WTC11 (cell line): ENCODE measurements at regions not wholly inside any gene's neighbourhood (a gene's known extent, or its start where the extent isn't known, plus 50 kb on each side); places are given as distances from the start of the nearest gene placed in this dataset.

Source experiments
- ATAC-seq: fragments of 200-7000 bp; cut with Tn5 transposase; 2 replicates; pipeline ENCODE4 v1.10.0; 2021; ENCODE audit warnings: mild to moderate bottlenecking, moderate library complexity
- CTCF ChIA-PET: fragments of 300-600 bp; sonication (Branson Sonifier 250); formaldehyde crosslinking; loops from one replicate; lab custom pipeline; 2021; ENCODE audit warnings: antibody characterized with exemption; lab: Charles Lee
- POLR2A ChIA-PET: fragments of 350-600 bp; sonication (Branson Sonifier 250); formaldehyde crosslinking; loops from one replicate; lab custom pipeline; 2021; ENCODE audit warnings: antibody characterized with exemption; lab: Charles Lee
- DNase-seq: peaks from one replicate; pipeline ENCODE4 v3.0.0; 2021; ENCODE audit warnings: low spot score
- H3K27ac Mint-ChIP-seq: 2 replicates; pipeline ENCODE4 v1.8.0; 2021; ENCODE audit warnings: mixed read lengths
- H3K27me3 Mint-ChIP-seq: 2 replicates; pipeline ENCODE4 v1.8.0; 2021; ENCODE audit warnings: low read depth, mild to moderate bottlenecking, moderate library complexity, mixed read lengths
- H3K36me3 Mint-ChIP-seq: 2 replicates; pipeline ENCODE4 v1.8.0; 2021; ENCODE audit warnings: mixed read lengths
- H3K4me1 Mint-ChIP-seq: 2 replicates; pipeline ENCODE4 v1.8.0; 2022; ENCODE audit warnings: mixed read lengths
- H3K4me3 Mint-ChIP-seq: 2 replicates; pipeline ENCODE4 v1.8.0; 2021; ENCODE audit warnings: mild to moderate bottlenecking, moderate library complexity, mixed read lengths
- H3K9me3 Mint-ChIP-seq: 2 replicates; pipeline ENCODE4 v1.8.0; 2021; ENCODE audit warnings: mixed read lengths
- ETV6 ChIP-seq: sonication (generic); formaldehyde crosslinking; IDR thresholded peaks from 2 replicates; pipeline ENCODE4 v1.8.1; 2022; ENCODE audit warnings: mild to moderate bottlenecking, missing genetic modification reagents
- FOXJ3 ChIP-seq: sonication (generic); formaldehyde crosslinking; IDR thresholded peaks from 2 replicates; pipeline ENCODE4 v1.9.0; 2021; ENCODE audit warnings: missing genetic modification reagents, mild to moderate bottlenecking, borderline replicate concordance
- FOXP1 ChIP-seq: sonication (generic); formaldehyde crosslinking; IDR thresholded peaks from 2 replicates; pipeline ENCODE4 v1.8.0; 2022; ENCODE audit warnings: missing genetic modification reagents, mild to moderate bottlenecking, moderate library complexity, borderline replicate concordance
- IRF2 ChIP-seq: sonication (generic); formaldehyde crosslinking; IDR thresholded peaks from 2 replicates; pipeline ENCODE4 v1.8.0; 2022; ENCODE audit warnings: low read depth, missing genetic modification reagents, borderline replicate concordance
- JUN ChIP-seq: sonication (generic); formaldehyde crosslinking; IDR thresholded peaks from 2 replicates; pipeline ENCODE4 v1.8.0; 2023; ENCODE audit warnings: mild to moderate bottlenecking, missing genetic modification reagents
- KAT7 ChIP-seq: sonication (generic); formaldehyde crosslinking; IDR thresholded peaks from 2 replicates; pipeline ENCODE4 v1.8.1; 2023; ENCODE audit warnings: missing genetic modification reagents, mild to moderate bottlenecking, borderline replicate concordance
- MXD4 ChIP-seq: fragments of 250-450 bp; sonication (Bioruptor Pico); IDR thresholded peaks from 2 replicates; pipeline ENCODE4 v1.8.0; 2021; ENCODE audit warnings: mild to moderate bottlenecking, moderate library complexity, borderline replicate concordance
- RELA ChIP-seq: sonication (generic); formaldehyde crosslinking; IDR thresholded peaks from 2 replicates; pipeline ENCODE4 v1.8.1; 2022; ENCODE audit warnings: missing genetic modification reagents, mild to moderate bottlenecking, borderline replicate concordance
- SMAD4 ChIP-seq: sonication (generic); formaldehyde crosslinking; IDR thresholded peaks from 2 replicates; pipeline ENCODE4 v1.8.0; 2022; ENCODE audit warnings: mild to moderate bottlenecking, missing genetic modification reagents
- TEAD1 ChIP-seq: sonication (generic); formaldehyde crosslinking; IDR thresholded peaks from 2 replicates; pipeline ENCODE4 v1.8.0; 2022; ENCODE audit warnings: mild to moderate bottlenecking, missing genetic modification reagents
- TEAD4 ChIP-seq: sonication (generic); formaldehyde crosslinking; IDR thresholded peaks from 2 replicates; pipeline ENCODE4 v1.8.0; 2022; ENCODE audit warnings: mild to moderate bottlenecking, missing genetic modification reagents
- ZBTB21 ChIP-seq: sonication (generic); formaldehyde crosslinking; IDR thresholded peaks from 2 replicates; pipeline ENCODE4 v1.8.1; 2023; ENCODE audit warnings: mild to moderate bottlenecking, missing genetic modification reagents, borderline replicate concordance
- ZNF219 ChIP-seq: sonication (generic); formaldehyde crosslinking; IDR thresholded peaks from 2 replicates; pipeline ENCODE4 v1.8.0; 2023; ENCODE audit warnings: missing genetic modification reagents, mild to moderate bottlenecking, borderline replicate concordance
- ZNF416 ChIP-seq: fragments of 250-450 bp; sonication (Bioruptor Pico); IDR thresholded peaks from 2 replicates; pipeline ENCODE4 v1.9.0; 2021; ENCODE audit warnings: mild to moderate bottlenecking, inconsistent platforms
- ZNF671 ChIP-seq: fragments of 250-450 bp; sonication (Bioruptor Pico); IDR thresholded peaks from 2 replicates; pipeline ENCODE4 v1.8.0; 2021; ENCODE audit warnings: mild to moderate bottlenecking
- TF ChIP-seq, protein P1 (sequence below): sonication (generic); formaldehyde crosslinking; conservative IDR thresholded peaks from 2 replicates; pipeline ENCODE4 v1.8.1; 2022; ENCODE audit warnings: mild to moderate bottlenecking, missing genetic modification reagents
- TF ChIP-seq, protein P2 (sequence below): sonication (generic); formaldehyde crosslinking; IDR thresholded peaks from 2 replicates; pipeline ENCODE4 v1.8.1; 2022; ENCODE audit warnings: low read depth, mild to moderate bottlenecking, moderate library complexity, missing genetic modification reagents, borderline replicate concordance
- TF ChIP-seq, protein P3 (sequence below): fragments of 250-450 bp; sonication (Bioruptor Pico); IDR thresholded peaks from 2 replicates; pipeline ENCODE4 v2.1.2; 2022; ENCODE audit warnings: mild to moderate bottlenecking, moderate library complexity
- TF ChIP-seq, protein P4 (sequence below): sonication (generic); formaldehyde crosslinking; IDR thresholded peaks from 2 replicates; pipeline ENCODE4 v1.8.1; 2023; ENCODE audit warnings: mild to moderate bottlenecking, missing genetic modification reagents, borderline replicate concordance
- TF ChIP-seq, protein P5 (sequence below): fragments of 200-600 bp; IDR thresholded peaks from 2 replicates; pipeline ENCODE4 v1.8.0; 2022; ENCODE audit warnings: antibody characterized with exemption
- TF ChIP-seq, protein P6 (sequence below): fragments of 250-450 bp; sonication (Bioruptor Pico); IDR thresholded peaks from 2 replicates; pipeline ENCODE4 v1.8.0; 2021; ENCODE audit warnings: mild to moderate bottlenecking
- TF ChIP-seq, protein P7 (sequence below): sonication (generic); formaldehyde crosslinking; IDR thresholded peaks from 2 replicates; pipeline ENCODE4 v1.8.1; 2023; ENCODE audit warnings: mild to moderate bottlenecking, missing genetic modification reagents
- TF ChIP-seq, protein P8 (sequence below): sonication (generic); formaldehyde crosslinking; IDR thresholded peaks from 2 replicates; pipeline ENCODE4 v1.8.1; 2023; ENCODE audit warnings: mild to moderate bottlenecking, missing genetic modification reagents, moderate library complexity
- TF ChIP-seq, protein P9 (sequence below): sonication (generic); formaldehyde crosslinking; IDR thresholded peaks from 2 replicates; pipeline ENCODE4 v1.8.0; 2022; ENCODE audit warnings: mild to moderate bottlenecking, missing genetic modification reagents

DNA sequence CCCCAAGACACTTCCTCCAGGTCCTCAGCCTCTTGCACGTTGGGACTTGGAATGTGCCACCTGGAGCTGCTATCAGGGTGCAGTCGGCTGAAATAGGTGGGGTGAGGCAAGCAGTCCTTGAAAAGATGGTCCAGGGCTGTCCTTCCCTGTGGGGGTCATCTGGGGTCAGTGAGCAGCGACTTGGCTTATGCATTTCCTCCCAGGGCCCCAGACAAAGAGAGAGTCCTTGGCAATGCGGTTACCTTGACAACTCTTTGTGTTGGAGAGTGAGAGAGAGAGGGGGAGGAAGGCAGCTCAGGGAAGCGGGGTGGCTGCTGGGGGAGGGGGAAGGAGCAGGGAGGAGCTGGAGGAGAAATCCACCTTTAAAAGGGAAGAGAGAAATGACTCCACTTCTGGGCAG is 93.8 kb downstream of the MIAT start:
- DNase-seq (peak; percentile 79), ATAC-seq (peak; percentile 93)
- Mint-ChIP-seq H3K4me1 (peaks cover 59% of the 10 kb centered on the region), H3K27me3 (no peaks in the 10 kb centered on the region), H3K9me3 (no peaks in the 10 kb centered on the region), H3K36me3 (no peaks in the 10 kb centered on the region), H3K27ac (peak overlapping the region; percentile 69; the same call in 1 of the 2 replicates), H3K4me3 (peak overlapping the region; percentile 42)
- POLR2A ChIA-PET: interaction anchor here (0.6 to 1.2 kb wide), 4 partner anchors 18 to 72 kb away, joined by 3 to 4 read pairs (median 4); no protein-coding TSS in a partner anchor
- CTCF ChIA-PET: interaction anchor here (0.6 to 3.0 kb wide), 6 partner anchors 14 to 400 kb away, joined by 3 to 19 read pairs (median 4); no protein-coding TSS in a partner anchor
- TF ChIP-seq FOXP1: no peak
- TF ChIP-seq RELA: no peak
- no peak for TF ChIP-seq ZNF219
- 0 out of 2 replicates have a peak, but pooled peaks have one; percentile 46 for TF ChIP-seq ETV6 (CRISPR knock-in tag)
- TF ChIP-seq, protein P1, sequence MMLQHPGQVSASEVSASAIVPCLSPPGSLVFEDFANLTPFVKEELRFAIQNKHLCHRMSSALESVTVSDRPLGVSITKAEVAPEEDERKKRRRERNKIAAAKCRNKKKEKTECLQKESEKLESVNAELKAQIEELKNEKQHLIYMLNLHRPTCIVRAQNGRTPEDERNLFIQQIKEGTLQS (CRISPR knock-in tag): no peak
- TF ChIP-seq, protein P2, sequence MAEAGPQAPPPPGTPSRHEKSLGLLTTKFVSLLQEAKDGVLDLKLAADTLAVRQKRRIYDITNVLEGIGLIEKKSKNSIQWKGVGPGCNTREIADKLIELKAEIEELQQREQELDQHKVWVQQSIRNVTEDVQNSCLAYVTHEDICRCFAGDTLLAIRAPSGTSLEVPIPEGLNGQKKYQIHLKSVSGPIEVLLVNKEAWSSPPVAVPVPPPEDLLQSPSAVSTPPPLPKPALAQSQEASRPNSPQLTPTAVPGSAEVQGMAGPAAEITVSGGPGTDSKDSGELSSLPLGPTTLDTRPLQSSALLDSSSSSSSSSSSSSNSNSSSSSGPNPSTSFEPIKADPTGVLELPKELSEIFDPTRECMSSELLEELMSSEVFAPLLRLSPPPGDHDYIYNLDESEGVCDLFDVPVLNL (CRISPR knock-in tag): no peak
- TF ChIP-seq KAT7 (CRISPR knock-in tag): no peak
- TF ChIP-seq JUN: no peak
- TF ChIP-seq SMAD4 (CRISPR knock-in tag): no peak
- peak; percentile 60; the same call in 1 of the 2 replicates for TF ChIP-seq TEAD1 (CRISPR knock-in tag)
- no peak for TF ChIP-seq FOXJ3 (CRISPR knock-in tag)
- TF ChIP-seq ZNF671 (CRISPR knock-in tag): no peak
- TF ChIP-seq, protein P3, sequence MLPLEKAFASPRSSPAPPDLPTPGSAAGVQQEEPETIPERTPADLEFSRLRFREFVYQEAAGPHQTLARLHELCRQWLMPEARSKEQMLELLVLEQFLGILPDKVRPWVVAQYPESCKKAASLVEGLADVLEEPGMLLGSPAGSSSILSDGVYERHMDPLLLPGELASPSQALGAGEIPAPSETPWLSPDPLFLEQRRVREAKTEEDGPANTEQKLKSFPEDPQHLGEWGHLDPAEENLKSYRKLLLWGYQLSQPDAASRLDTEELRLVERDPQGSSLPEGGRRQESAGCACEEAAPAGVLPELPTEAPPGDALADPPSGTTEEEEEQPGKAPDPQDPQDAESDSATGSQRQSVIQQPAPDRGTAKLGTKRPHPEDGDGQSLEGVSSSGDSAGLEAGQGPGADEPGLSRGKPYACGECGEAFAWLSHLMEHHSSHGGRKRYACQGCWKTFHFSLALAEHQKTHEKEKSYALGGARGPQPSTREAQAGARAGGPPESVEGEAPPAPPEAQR: no peak
- TF ChIP-seq, protein P4, sequence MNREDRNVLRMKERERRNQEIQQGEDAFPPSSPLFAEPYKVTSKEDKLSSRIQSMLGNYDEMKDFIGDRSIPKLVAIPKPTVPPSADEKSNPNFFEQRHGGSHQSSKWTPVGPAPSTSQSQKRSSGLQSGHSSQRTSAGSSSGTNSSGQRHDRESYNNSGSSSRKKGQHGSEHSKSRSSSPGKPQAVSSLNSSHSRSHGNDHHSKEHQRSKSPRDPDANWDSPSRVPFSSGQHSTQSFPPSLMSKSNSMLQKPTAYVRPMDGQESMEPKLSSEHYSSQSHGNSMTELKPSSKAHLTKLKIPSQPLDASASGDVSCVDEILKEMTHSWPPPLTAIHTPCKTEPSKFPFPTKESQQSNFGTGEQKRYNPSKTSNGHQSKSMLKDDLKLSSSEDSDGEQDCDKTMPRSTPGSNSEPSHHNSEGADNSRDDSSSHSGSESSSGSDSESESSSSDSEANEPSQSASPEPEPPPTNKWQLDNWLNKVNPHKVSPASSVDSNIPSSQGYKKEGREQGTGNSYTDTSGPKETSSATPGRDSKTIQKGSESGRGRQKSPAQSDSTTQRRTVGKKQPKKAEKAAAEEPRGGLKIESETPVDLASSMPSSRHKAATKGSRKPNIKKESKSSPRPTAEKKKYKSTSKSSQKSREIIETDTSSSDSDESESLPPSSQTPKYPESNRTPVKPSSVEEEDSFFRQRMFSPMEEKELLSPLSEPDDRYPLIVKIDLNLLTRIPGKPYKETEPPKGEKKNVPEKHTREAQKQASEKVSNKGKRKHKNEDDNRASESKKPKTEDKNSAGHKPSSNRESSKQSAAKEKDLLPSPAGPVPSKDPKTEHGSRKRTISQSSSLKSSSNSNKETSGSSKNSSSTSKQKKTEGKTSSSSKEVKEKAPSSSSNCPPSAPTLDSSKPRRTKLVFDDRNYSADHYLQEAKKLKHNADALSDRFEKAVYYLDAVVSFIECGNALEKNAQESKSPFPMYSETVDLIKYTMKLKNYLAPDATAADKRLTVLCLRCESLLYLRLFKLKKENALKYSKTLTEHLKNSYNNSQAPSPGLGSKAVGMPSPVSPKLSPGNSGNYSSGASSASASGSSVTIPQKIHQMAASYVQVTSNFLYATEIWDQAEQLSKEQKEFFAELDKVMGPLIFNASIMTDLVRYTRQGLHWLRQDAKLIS (CRISPR knock-in tag): no peak
- TF ChIP-seq, protein P5, sequence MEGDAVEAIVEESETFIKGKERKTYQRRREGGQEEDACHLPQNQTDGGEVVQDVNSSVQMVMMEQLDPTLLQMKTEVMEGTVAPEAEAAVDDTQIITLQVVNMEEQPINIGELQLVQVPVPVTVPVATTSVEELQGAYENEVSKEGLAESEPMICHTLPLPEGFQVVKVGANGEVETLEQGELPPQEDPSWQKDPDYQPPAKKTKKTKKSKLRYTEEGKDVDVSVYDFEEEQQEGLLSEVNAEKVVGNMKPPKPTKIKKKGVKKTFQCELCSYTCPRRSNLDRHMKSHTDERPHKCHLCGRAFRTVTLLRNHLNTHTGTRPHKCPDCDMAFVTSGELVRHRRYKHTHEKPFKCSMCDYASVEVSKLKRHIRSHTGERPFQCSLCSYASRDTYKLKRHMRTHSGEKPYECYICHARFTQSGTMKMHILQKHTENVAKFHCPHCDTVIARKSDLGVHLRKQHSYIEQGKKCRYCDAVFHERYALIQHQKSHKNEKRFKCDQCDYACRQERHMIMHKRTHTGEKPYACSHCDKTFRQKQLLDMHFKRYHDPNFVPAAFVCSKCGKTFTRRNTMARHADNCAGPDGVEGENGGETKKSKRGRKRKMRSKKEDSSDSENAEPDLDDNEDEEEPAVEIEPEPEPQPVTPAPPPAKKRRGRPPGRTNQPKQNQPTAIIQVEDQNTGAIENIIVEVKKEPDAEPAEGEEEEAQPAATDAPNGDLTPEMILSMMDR: no peak
- no peak for TF ChIP-seq IRF2 (CRISPR knock-in tag)
- TF ChIP-seq, protein P6, sequence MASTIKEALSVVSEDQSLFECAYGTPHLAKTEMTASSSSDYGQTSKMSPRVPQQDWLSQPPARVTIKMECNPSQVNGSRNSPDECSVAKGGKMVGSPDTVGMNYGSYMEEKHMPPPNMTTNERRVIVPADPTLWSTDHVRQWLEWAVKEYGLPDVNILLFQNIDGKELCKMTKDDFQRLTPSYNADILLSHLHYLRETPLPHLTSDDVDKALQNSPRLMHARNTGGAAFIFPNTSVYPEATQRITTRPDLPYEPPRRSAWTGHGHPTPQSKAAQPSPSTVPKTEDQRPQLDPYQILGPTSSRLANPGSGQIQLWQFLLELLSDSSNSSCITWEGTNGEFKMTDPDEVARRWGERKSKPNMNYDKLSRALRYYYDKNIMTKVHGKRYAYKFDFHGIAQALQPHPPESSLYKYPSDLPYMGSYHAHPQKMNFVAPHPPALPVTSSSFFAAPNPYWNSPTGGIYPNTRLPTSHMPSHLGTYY (CRISPR knock-in tag): no peak
- no peak for TF ChIP-seq ZBTB21 (CRISPR knock-in tag)
- no peak for TF ChIP-seq TEAD4 (CRISPR knock-in tag)
- TF ChIP-seq, protein P7, sequence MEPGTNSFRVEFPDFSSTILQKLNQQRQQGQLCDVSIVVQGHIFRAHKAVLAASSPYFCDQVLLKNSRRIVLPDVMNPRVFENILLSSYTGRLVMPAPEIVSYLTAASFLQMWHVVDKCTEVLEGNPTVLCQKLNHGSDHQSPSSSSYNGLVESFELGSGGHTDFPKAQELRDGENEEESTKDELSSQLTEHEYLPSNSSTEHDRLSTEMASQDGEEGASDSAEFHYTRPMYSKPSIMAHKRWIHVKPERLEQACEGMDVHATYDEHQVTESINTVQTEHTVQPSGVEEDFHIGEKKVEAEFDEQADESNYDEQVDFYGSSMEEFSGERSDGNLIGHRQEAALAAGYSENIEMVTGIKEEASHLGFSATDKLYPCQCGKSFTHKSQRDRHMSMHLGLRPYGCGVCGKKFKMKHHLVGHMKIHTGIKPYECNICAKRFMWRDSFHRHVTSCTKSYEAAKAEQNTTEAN (CRISPR knock-in tag): no peak
- no peak for TF ChIP-seq MXD4 (CRISPR knock-in tag)
- TF ChIP-seq, protein P8, sequence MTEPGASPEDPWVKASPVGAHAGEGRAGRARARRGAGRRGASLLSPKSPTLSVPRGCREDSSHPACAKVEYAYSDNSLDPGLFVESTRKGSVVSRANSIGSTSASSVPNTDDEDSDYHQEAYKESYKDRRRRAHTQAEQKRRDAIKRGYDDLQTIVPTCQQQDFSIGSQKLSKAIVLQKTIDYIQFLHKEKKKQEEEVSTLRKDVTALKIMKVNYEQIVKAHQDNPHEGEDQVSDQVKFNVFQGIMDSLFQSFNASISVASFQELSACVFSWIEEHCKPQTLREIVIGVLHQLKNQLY (CRISPR knock-in tag): no peak
- TF ChIP-seq, protein P9, sequence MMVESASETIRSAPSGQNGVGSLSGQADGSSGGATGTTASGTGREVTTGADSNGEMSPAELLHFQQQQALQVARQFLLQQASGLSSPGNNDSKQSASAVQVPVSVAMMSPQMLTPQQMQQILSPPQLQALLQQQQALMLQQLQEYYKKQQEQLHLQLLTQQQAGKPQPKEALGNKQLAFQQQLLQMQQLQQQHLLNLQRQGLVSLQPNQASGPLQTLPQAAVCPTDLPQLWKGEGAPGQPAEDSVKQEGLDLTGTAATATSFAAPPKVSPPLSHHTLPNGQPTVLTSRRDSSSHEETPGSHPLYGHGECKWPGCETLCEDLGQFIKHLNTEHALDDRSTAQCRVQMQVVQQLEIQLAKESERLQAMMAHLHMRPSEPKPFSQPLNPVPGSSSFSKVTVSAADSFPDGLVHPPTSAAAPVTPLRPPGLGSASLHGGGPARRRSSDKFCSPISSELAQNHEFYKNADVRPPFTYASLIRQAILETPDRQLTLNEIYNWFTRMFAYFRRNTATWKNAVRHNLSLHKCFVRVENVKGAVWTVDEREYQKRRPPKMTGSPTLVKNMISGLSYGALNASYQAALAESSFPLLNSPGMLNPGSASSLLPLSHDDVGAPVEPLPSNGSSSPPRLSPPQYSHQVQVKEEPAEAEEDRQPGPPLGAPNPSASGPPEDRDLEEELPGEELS: no peak
- TF ChIP-seq ZNF416 (CRISPR knock-in tag): no peak
